ENCODE measurements at regions not wholly inside any gene's neighbourhood (a gene's known extent, or its start where the extent isn't known, plus 50 kb on each side); places are given as distances from the start of the nearest gene placed in this dataset.

DNA sequence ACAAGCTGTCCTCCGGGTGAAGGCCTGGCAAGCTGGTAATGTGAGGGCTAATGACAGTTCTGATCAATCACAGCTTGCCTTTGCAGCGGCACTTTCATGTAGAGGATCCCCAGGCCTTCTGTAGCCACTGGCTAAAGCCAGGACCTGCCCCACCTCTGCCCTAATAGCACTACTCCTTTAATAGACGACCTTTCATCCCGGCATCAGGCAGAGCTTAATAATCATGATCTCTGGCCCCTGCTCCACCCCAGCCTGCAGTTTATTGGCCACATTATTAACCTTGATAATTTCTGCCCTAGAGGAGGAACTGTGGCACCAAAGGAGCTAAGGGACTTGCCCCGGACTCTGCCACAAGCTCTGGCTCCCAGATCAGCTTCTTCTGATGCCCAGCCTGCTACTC, 142.3 kb upstream of the TBX3 start:
- no peak overlapping the region for H3K27ac ChIP-seq
- H3K27me3 ChIP-seq: no peaks in the 10 kb centered on the region
- H3K4me1 ChIP-seq: no peaks in the 10 kb centered on the region
- no peaks in the 10 kb centered on the region for H3K9me3 ChIP-seq
- H3K4me3 ChIP-seq: no peak overlapping the region
- WGBS, 2 donors: 69 to 73% methylated on average over 5 of the region's 5 CpGs
- H3K36me3 ChIP-seq: no peaks in the 10 kb centered on the region
- TF ChIP-seq EP300 (IDR thresholded peaks at IDR 0.05) (no peak), POLR2A (IDR thresholded peaks at IDR 0.05) (no peak), POLR2AphosphoS5 (IDR thresholded peaks at IDR 0.05) (no peak)
- TF ChIP-seq, protein P1, sequence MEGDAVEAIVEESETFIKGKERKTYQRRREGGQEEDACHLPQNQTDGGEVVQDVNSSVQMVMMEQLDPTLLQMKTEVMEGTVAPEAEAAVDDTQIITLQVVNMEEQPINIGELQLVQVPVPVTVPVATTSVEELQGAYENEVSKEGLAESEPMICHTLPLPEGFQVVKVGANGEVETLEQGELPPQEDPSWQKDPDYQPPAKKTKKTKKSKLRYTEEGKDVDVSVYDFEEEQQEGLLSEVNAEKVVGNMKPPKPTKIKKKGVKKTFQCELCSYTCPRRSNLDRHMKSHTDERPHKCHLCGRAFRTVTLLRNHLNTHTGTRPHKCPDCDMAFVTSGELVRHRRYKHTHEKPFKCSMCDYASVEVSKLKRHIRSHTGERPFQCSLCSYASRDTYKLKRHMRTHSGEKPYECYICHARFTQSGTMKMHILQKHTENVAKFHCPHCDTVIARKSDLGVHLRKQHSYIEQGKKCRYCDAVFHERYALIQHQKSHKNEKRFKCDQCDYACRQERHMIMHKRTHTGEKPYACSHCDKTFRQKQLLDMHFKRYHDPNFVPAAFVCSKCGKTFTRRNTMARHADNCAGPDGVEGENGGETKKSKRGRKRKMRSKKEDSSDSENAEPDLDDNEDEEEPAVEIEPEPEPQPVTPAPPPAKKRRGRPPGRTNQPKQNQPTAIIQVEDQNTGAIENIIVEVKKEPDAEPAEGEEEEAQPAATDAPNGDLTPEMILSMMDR (IDR thresholded peaks at IDR 0.05): no peak
- DNase-seq: no peak
- no peak for ATAC-seq (ENCODE audit: low FRiP score in 2 of 2)

DNA sequence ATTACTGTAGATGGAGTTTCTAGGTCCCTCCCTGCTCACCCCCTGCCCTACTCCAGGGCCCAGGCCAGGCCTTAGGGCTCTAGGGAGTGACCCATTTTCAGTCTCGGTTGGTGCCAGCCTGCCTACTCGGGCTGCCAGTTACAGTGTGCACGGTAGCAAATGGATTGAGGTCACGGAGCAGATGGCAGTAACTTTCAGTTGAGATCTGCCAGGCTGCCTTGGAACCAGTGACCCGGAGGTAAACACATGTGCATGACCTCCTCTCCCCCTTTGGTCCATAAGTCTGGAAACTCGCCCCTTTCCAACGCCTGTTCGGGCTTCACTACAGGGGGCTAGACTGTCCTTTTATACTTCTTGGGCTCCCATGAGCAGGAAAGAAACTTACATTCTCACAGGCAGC, 139.7 kb upstream of the TBX3 start:
- no peaks in the 10 kb centered on the region for H3K36me3 ChIP-seq
- no peak for DNase-seq
- H3K4me1 ChIP-seq: no peaks in the 10 kb centered on the region
- WGBS, 2 donors: 86% methylated on average over 5 to 8 of the region's 8 CpGs
- H3K9me3 ChIP-seq: no peaks in the 10 kb centered on the region
- no peak for TF ChIP-seq POLR2AphosphoS5 (IDR thresholded peaks at IDR 0.05)
- TF ChIP-seq, protein P1 (IDR thresholded peaks at IDR 0.05): no peak
- TF ChIP-seq POLR2A (IDR thresholded peaks at IDR 0.05): no peak
- TF ChIP-seq EP300 (IDR thresholded peaks at IDR 0.05): no peak
- no peak for ATAC-seq (ENCODE audit: low FRiP score in 2 of 2)
- H3K4me3 ChIP-seq: no peak overlapping the region
- H3K27me3 ChIP-seq: no peaks in the 10 kb centered on the region
- no peak overlapping the region for H3K27ac ChIP-seq

DNA sequence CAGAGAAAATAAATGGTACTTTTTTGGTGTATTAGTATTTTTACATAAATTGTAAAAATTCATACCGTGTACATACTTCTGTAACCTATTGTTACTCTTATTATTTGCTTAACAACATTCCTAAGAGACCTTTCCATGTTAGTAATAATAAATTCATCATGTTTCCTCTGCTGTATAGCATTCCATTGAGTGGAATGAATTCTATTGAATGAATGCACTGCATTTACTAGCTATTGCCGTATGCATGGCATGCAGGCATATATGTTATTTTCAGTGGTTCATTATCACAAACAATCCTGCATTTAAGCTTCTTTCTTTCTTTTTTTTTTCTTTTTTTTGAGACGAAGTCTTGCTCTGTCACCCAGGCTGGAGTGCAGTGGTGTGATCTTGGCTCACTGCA, 137.6 kb upstream of the TBX3 start:
- WGBS, 2 donors: 80 to 91% methylated on average over 3 of the region's 3 CpGs
- H3K4me1 ChIP-seq: no peaks in the 10 kb centered on the region
- DNase-seq (no peak), ATAC-seq (ENCODE audit: low FRiP score in 2 of 2) (no peak)
- TF ChIP-seq POLR2AphosphoS5 (IDR thresholded peaks at IDR 0.05) (no peak), EP300 (IDR thresholded peaks at IDR 0.05) (no peak)
- TF ChIP-seq, protein P1 (IDR thresholded peaks at IDR 0.05): no peak
- H3K9me3 ChIP-seq: no peaks in the 10 kb centered on the region
- no peak overlapping the region for H3K27ac ChIP-seq
- no peak overlapping the region for H3K4me3 ChIP-seq
- H3K27me3 ChIP-seq: no peaks in the 10 kb centered on the region
- no peaks in the 10 kb centered on the region for H3K36me3 ChIP-seq

DNA sequence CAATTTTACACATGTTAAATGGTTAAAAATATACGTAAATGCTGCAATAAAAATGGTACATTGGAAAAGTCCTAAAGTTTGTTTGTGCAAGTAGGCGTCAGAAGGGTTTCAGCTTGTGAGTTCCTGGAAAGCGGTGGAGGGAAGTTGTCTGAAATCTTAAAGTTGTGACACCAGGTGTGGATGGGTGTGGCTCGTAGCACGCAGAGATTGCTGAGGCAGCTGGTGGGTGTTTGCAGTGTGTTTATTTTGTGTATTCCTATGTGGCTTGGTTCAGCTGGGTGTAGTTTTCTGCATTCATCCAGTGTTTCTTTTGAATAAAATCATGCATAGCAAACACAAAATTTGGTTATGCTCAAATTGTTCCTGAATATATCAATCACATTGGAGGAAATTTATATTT, 136.8 kb upstream of the TBX3 start:
- 49 to 74% methylated on average over 5 of the region's 5 CpGs for WGBS, 2 donors
- no peak for DNase-seq
- H3K4me3 ChIP-seq: no peak overlapping the region
- TF ChIP-seq POLR2A (IDR thresholded peaks at IDR 0.05) (no peak), POLR2AphosphoS5 (IDR thresholded peaks at IDR 0.05) (no peak), EP300 (IDR thresholded peaks at IDR 0.05) (no peak)
- TF ChIP-seq, protein P1 (IDR thresholded peaks at IDR 0.05): no peak
- no peak for ATAC-seq (ENCODE audit: low FRiP score in 2 of 2)
- H3K9me3 ChIP-seq: no peaks in the 10 kb centered on the region
- no peaks in the 10 kb centered on the region for H3K36me3 ChIP-seq
- no peaks in the 10 kb centered on the region for H3K27me3 ChIP-seq
- H3K4me1 ChIP-seq: no peaks in the 10 kb centered on the region
- no peak overlapping the region for H3K27ac ChIP-seq

DNA sequence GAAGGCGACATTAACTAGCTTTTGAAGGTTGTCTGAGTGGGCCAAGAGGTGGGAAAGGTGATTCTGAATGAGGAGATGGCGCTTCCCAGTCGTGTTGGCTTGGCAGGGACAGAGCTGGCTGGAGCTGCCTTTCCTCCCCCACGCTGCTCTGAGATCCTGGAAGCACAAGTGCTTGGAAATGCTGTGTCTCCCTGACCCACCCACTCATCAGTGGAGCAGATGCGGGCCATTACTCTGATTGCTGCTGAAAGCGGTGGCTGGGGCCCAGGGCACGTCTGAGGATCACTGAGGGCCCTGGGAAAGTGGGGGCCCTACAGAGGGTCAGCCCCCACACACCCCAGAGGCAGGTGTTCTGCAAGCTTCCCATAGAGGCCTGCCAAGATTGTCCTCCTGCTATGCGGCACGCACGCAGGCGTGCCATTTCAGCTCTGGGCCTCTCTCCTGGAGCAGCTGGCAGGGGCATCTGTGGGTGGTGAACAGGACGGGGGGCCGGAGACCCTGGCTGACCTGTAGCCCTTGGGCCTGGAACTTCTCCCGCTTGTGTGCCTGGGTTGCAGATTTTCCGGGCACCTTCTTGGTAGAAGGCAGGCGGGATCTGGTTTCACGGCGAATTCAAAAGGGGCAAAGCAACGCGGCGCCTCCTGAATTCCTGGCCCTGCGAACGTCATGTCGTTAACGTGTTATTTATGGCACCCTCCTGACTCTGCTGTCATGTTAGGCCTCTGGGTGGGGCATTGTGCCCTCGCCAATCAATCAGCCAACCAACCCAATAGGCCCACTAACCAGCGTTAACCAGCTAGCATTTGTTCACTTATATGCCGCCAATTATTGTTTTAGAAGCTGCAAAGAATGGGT, 133.8 kb upstream of the TBX3 start:
- peak in 1 of 2 donors; percentile 47 for DNase-seq

More for the DNA sequence above, 133.8 kb upstream of the TBX3 start:
- Histone ChIP-seq H3K36me3 (no peaks in the 10 kb centered on the region), H3K4me3 (no peak overlapping the region), H3K27me3 (no peaks in the 10 kb centered on the region), H3K4me1 (peaks cover 6 to 11% (median 7%) of the 10 kb centered on the region in 4 donors), H3K9me3 (no peaks in the 10 kb centered on the region), H3K27ac (no peak overlapping the region)
- peak in 1 of 2 donors; percentile 39 for ATAC-seq (ENCODE audit: low FRiP score in 2 of 2)
- 90 to 92% methylated on average over 19 to 28 of the region's 28 CpGs for WGBS, 2 donors
- TF ChIP-seq POLR2A (IDR thresholded peaks at IDR 0.05) (no peak), EP300 (IDR thresholded peaks at IDR 0.05) (no peak), POLR2AphosphoS5 (IDR thresholded peaks at IDR 0.05) (no peak)
- TF ChIP-seq, protein P1 (IDR thresholded peaks at IDR 0.05): no peak

All from upper lobe of left lung (tissue), 6 donors.